ENCODE measurements at regions not wholly inside any gene's neighbourhood (a gene's known extent, or its start where the extent isn't known, plus 50 kb on each side); places are given as distances from the start of the nearest gene placed in this dataset.

- Histone ChIP-seq H4K8ac (ENCODE audit: extremely low read depth, insufficient read depth, low read length) (no peak overlapping the region), H3K4me2 (ENCODE audit: insufficient read depth in 1 of 2, low read depth in 2 of 2, low read length in 2 of 2) (no peak overlapping the region), H2BK12ac (ENCODE audit: low read depth, low read length) (no peak overlapping the region), H3K4me3 (ENCODE audit: extremely low read depth in 1 of 4, insufficient read depth in 2 of 4, low read depth in 3 of 4, low read length in 4 of 4) (no peak overlapping the region), H3K23me2 (ENCODE audit: low read depth, low read length) (no peaks in the 10 kb centered on the region), H3K27ac (ENCODE audit: low read depth, low read length) (no peak overlapping the region), H2BK15ac (ENCODE audit: low read length) (no peak overlapping the region), H2AFZ (ENCODE audit: low read length) (no peak overlapping the region), H4K20me1 (replicated peaks in 1 of 2; ENCODE audit: control insufficient read depth in 1 of 2, insufficient read depth in 2 of 2, low read length in 2 of 2) (no peaks in the 10 kb centered on the region), H3K14ac (ENCODE audit: insufficient read length) (no peak overlapping the region), H3K23ac (ENCODE audit: insufficient read length) (no peak overlapping the region), H3K79me1 (ENCODE audit: low read depth, low read length) (no peaks in the 10 kb centered on the region), H4K5ac (ENCODE audit: insufficient read length, low read depth, low read length) (no peak overlapping the region), H2BK20ac (ENCODE audit: low read length) (no peak overlapping the region), H2AK5ac (ENCODE audit: low read depth, low read length) (no peak overlapping the region), H3K36me3 (ENCODE audit: control insufficient read depth in 2 of 4, insufficient read depth in 4 of 4, low read length in 3 of 4) (no peaks in the 10 kb centered on the region), H3K4me1 (replicated peaks in 1 of 4; ENCODE audit: control insufficient read depth in 3 of 4, insufficient read depth in 4 of 4, low read length in 3 of 4) (no peaks in the 10 kb centered on the region), H3K18ac (ENCODE audit: extremely low read depth, low read length) (no peak overlapping the region), H2BK120ac (replicated peaks; ENCODE audit: low read depth, low read length) (no peak overlapping the region), H3K9ac (replicated peaks in 1 of 4; ENCODE audit: extremely low read depth in 1 of 4, low read depth in 3 of 4, low read length in 3 of 4) (no peak overlapping the region), H3K9me3 (ENCODE audit: insufficient read depth in 2 of 2, low read depth in 1 of 2, low read length in 1 of 2) (0 out of 4 replicates have a peak, but pooled peaks cover 0 to 2% of the 10 kb centered on the region in 2 experiments), H4K91ac (replicated peaks; ENCODE audit: insufficient read length, low read length) (no peak overlapping the region), H3K56ac (replicated peaks; ENCODE audit: insufficient read length, low read depth, low read length) (no peak overlapping the region), H2BK5ac (ENCODE audit: low read depth, low read length) (no peak overlapping the region), H3K27me3 (replicated peaks in 1 of 4; ENCODE audit: control insufficient read depth in 3 of 4, extremely low read depth in 1 of 4, insufficient read depth in 3 of 4, low read length in 3 of 4) (no peaks in the 10 kb centered on the region), H3K4ac (replicated peaks; ENCODE audit: insufficient read length, low read depth, low read length) (no peak overlapping the region), H3K79me2 (ENCODE audit: control insufficient read depth in 1 of 2, insufficient read depth in 2 of 2, low read length in 2 of 2) (no peaks in the 10 kb centered on the region)
- ChIA-PET CTCF (ENCODE audit: partially characterized antibody) (interaction anchor here (0.7 kb wide), 1 partner anchor 729 kb away, joined by 3 read pairs; no protein-coding TSS in a partner anchor), POLR2A (ENCODE audit: partially characterized antibody) (no interaction called here)
- FAIRE-seq = no peak
- no peak for DNase-seq (ENCODE audit: low read depth in 1 of 2, low spot score in 2 of 2)
- TF ChIP-seq PHF8 (conservative IDR thresholded peaks at IDR 0.05; ENCODE audit: low read depth, low read length) (no peak), CHD2 (IDR thresholded peaks at IDR 0.05; ENCODE audit: low read length) (no peak), JUND (IDR thresholded peaks at IDR 0.05; ENCODE audit: low read length) (no peak), CEBPB (IDR thresholded peaks at IDR 0.05; ENCODE audit: low read depth, low read length) (no peak), TAF1 (IDR thresholded peaks at IDR 0.05; ENCODE audit: low read depth, low read length) (no peak), GTF2F1 (IDR thresholded peaks at IDR 0.05; ENCODE audit: borderline replicate concordance, low read depth, low read length) (no peak), KDM5A (IDR thresholded peaks at IDR 0.05; ENCODE audit: low read length) (no peak), TBP (IDR thresholded peaks at IDR 0.05; ENCODE audit: low read depth, low read length) (no peak), RXRA (IDR thresholded peaks at IDR 0.05; ENCODE audit: insufficient read depth, low read depth, low read length) (no peak), CTBP2 (IDR thresholded peaks at IDR 0.05; ENCODE audit: borderline replicate concordance, insufficient read depth, insufficient read length, low read length) (no peak), HDAC6 (IDR thresholded peaks at IDR 0.05; ENCODE audit: low read depth, low read length) (no peak), TEAD4 (IDR thresholded peaks at IDR 0.05; ENCODE audit: low read depth, low read length) (no peak), TCF12 (IDR thresholded peaks at IDR 0.05; ENCODE audit: low read depth, low read length) (no peak), ASH2L (IDR thresholded peaks at IDR 0.05; ENCODE audit: low read length) (no peak), SIN3A (conservative IDR thresholded peaks at IDR 0.05 in 1 of 2, IDR thresholded peaks at IDR 0.05 in 1 of 2; ENCODE audit: low read depth in 1 of 2, low read length in 2 of 2) (no peak), RAD21 (IDR thresholded peaks at IDR 0.05 in 1 of 2, conservative IDR thresholded peaks at IDR 0.05 in 1 of 2; ENCODE audit: low read depth in 2 of 2, low read length in 2 of 2) (no peak)
Measured at GRCh38 chr18:28439870-28440269, 262.9 kb upstream of the CDH2 start.
